Pancreas (tissue), 10 donors: ENCODE measurements at regions not wholly inside any gene's neighbourhood (a gene's known extent, or its start where the extent isn't known, plus 50 kb on each side); places are given as distances from the start of the nearest gene placed in this dataset.

Experiments used
- ATAC-seq, 4 donors: fragments of 200-7000 bp; cut with Tn5 transposase; one replicate each; pipeline versions ENCODE4 v1.8.0 to v1.9.1; 2020; ENCODE audit warnings: mild to moderate bottlenecking in 4 of 4, moderate library complexity in 4 of 4
- DNase-seq, 6 donors: peaks; one replicate each; pipeline ENCODE4 v3.0.0-alpha.2; 2020
- FAIRE-seq: peaks from 2 replicates; lab custom pipeline; 2012; peaks lifted over from hg19 to GRCh38; lab: Jason Lieb, UNC
- H3K27ac ChIP-seq, 4 donors: fragments of 200-600 bp; sonication (generic); 1 replicate in 3 of 4; 2 replicates in 1 of 4; pipeline versions ENCODE4 v1.5.0 to v1.8.0; 2020
- H3K27me3 ChIP-seq, 4 donors: fragments of 200-600 bp; one replicate each; pipeline ENCODE4 v1.8.0; 2021
- H3K36me3 ChIP-seq, 3 donors: fragments of 200-600 bp; sonication (generic) in 1 of 3; one replicate each; pipeline versions ENCODE4 v1.5.0 to v1.8.0; 2020 to 2021
- H3K4me1 ChIP-seq, 3 donors: fragments of 200-600 bp; one replicate each; pipeline ENCODE4 v1.8.0; 2021
- H3K4me3 ChIP-seq, 4 donors: fragments of 200-600 bp; sonication (generic) in 2 of 4; one replicate each; pipeline versions ENCODE4 v1.5.0 to v1.8.0; 2020 to 2021
- H3K9me3 ChIP-seq, 4 donors: fragments of 200-600 bp; one replicate each; pipeline ENCODE4 v1.8.0; 2021
- WGBS, 2 donors: extraction: QIAGEN DNeasy Blood & Tissue Kit; methylation state at CpG; one replicate each; pipeline ENCODE4 v1.1.7; 2013; 5-methylcytosine and 5-hydroxymethylcytosine counted together
- intact Hi-C, 3 donors: fragments of 100-400 bp; cut with DNase I; formaldehyde crosslinking; loops; one replicate each; pipeline versions ENCODE4 v1.11.1 to v1.14.2; 2022
- TF ChIP-seq, protein P1 (sequence below), 4 donors: fragments of 200-600 bp; sonication (generic) in 3 of 4; IDR thresholded peaks; one replicate each; pipeline versions ENCODE4 v1.5.0 to v1.8.0; 2021; ENCODE audit warnings: antibody characterized with exemption in 4 of 4
- donor health status: healthy with polysubstance abuse.
- donor health status: DM: no; HTN: no; CAD: no; lungs with moderate emphysema.
- donor health status: DM: no; HTN: no; CAD: no.
- donor health status: control.
- donor health status: control.
- donor health status: Bipolar disorder and iron deficiency.
- donor health status: DM: yes; HTN: yes; CAD: no.
- donor health status: DM: no; HTN: no; CAD: no.
- donor health status: DM: no; HTN: no; CAD: no.
- donor health status: DM: yes; HTN: yes; CAD: no.

DNA sequence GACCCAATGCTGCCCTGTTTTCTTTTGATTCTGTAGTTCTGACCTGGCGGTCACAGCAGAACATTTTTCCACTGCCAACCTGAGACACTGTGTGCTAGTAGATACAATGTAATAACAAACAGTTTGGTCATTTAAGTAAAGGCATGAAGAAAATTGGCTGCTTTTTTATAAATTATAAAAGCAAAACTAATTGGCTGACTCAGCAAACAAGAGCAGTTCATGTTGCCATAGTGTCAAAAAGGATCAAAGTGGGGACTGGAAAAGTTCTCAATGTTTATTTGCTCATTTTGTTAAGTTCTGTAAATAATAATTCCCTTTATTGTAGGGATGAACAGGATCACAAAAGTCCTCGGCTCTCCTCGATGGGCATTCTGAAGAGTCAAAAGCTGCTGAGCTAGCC is 599.5 kb downstream of the PKHD1 start:
- no peaks in the 10 kb centered on the region for H3K4me1 ChIP-seq
- intact Hi-C loops: no loop called here
- TF ChIP-seq, protein P1, sequence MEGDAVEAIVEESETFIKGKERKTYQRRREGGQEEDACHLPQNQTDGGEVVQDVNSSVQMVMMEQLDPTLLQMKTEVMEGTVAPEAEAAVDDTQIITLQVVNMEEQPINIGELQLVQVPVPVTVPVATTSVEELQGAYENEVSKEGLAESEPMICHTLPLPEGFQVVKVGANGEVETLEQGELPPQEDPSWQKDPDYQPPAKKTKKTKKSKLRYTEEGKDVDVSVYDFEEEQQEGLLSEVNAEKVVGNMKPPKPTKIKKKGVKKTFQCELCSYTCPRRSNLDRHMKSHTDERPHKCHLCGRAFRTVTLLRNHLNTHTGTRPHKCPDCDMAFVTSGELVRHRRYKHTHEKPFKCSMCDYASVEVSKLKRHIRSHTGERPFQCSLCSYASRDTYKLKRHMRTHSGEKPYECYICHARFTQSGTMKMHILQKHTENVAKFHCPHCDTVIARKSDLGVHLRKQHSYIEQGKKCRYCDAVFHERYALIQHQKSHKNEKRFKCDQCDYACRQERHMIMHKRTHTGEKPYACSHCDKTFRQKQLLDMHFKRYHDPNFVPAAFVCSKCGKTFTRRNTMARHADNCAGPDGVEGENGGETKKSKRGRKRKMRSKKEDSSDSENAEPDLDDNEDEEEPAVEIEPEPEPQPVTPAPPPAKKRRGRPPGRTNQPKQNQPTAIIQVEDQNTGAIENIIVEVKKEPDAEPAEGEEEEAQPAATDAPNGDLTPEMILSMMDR (IDR thresholded peaks at IDR 0.05): no peak
- DNase-seq: no peak
- H3K9me3 ChIP-seq: no peaks in the 10 kb centered on the region
- no peak for ATAC-seq
- no peak overlapping the region for H3K4me3 ChIP-seq
- no peaks in the 10 kb centered on the region for H3K36me3 ChIP-seq
- no peak for FAIRE-seq
- no peak overlapping the region for H3K27ac ChIP-seq
- H3K27me3 ChIP-seq: no peaks in the 10 kb centered on the region
- 53 to 63% methylated on average over 3 of the region's 3 CpGs for WGBS, 2 donors

DNA sequence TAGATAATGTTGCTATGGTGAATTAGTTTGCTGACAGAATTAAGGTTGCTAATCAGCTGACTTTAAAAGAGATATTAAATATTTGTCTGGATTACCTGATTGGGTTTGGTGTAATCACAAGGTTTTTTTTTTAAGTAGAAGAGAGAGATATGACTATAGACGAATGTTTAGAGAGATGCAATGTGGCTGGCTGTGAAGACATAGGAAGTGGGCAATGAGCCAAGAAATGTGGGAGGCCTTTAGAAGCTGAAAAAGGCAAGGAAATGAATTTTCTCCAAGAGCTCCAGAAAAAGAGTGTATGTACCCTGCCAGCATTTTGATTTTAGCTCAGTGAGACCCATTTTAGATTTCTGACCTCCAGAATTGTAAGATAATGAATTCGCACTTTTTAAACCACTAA is 598.3 kb downstream of the PKHD1 start:
- Histone ChIP-seq H3K36me3 (no peaks in the 10 kb centered on the region), H3K4me3 (no peak overlapping the region), H3K27ac (no peak overlapping the region), H3K4me1 (no peaks in the 10 kb centered on the region), H3K9me3 (no peaks in the 10 kb centered on the region), H3K27me3 (no peaks in the 10 kb centered on the region)
- TF ChIP-seq, protein P1 (IDR thresholded peaks at IDR 0.05): no peak
- WGBS, 2 donors: 60 to 68% methylated on average over 2 of the region's 2 CpGs
- intact Hi-C loops: no loop called here
- DNase-seq: no peak
- no peak for ATAC-seq
- FAIRE-seq: no peak

DNA sequence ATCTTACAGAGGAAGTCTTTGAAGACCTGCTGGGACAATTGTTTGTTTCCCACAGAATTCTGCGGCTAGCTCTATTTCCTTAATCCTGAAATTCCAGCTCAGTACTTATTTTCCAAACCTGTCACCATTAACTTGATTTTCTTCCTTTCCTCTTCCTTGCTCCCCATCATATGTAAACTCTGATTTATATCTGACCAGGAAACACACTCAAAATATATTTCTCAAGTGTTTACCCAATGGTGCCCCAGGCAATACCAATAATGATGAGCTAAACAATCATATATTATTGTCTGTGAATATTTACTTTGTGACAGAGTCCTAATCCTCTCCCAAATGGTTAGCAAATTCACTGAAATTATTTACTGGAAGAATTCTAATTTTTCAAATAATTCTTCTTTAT is 597.3 kb downstream of the PKHD1 start:
- 33 to 45% methylated on average over 1 of the region's 1 CpG for WGBS, 2 donors
- ATAC-seq (no peak), DNase-seq (no peak), FAIRE-seq (no peak)
- H3K27ac ChIP-seq: no peak overlapping the region
- TF ChIP-seq, protein P1 (IDR thresholded peaks at IDR 0.05): no peak
- H3K36me3 ChIP-seq: no peaks in the 10 kb centered on the region
- peaks cover 0 to 6% (median 0%) of the 10 kb centered on the region in 3 donors for H3K4me1 ChIP-seq
- no peaks in the 10 kb centered on the region for H3K27me3 ChIP-seq
- H3K4me3 ChIP-seq: no peak overlapping the region
- intact Hi-C loops: no loop called here
- H3K9me3 ChIP-seq: no peaks in the 10 kb centered on the region

DNA sequence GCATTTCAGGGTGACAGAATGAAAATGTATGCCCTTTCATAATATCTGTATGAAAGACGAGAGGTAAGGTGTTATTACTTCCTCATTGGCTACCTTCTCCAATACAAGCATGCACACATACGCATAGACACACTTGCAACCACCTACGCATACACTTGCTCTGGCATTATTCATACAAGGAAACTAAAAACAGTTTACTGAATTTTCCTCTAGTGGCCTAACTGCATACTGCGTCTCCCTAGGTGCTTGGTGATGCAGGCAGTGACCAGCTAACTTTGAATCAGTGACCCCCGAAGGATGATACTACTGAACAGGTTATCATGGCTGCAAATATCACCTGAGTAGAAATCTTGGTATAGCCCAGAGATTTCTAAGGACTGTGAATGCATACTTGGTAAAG is 593.1 kb downstream of the PKHD1 start:
- peak overlapping the region in 1 of 4 donors; percentile 22 for H3K27ac ChIP-seq
- 82 to 84% methylated on average over 5 of the region's 5 CpGs for WGBS, 2 donors
- intact Hi-C loops: no loop called here
- H3K4me3 ChIP-seq: no peak overlapping the region
- no peak for DNase-seq
- peak in 3 of 4 donors; percentile 17 to 64 (median 44) for ATAC-seq
- peaks cover 0 to 6% (median 0%) of the 10 kb centered on the region in 3 donors for H3K4me1 ChIP-seq
- no peaks in the 10 kb centered on the region for H3K27me3 ChIP-seq
- H3K9me3 ChIP-seq: no peaks in the 10 kb centered on the region
- TF ChIP-seq, protein P1 (IDR thresholded peaks at IDR 0.05): no peak
- H3K36me3 ChIP-seq: no peaks in the 10 kb centered on the region
- no peak for FAIRE-seq

DNA sequence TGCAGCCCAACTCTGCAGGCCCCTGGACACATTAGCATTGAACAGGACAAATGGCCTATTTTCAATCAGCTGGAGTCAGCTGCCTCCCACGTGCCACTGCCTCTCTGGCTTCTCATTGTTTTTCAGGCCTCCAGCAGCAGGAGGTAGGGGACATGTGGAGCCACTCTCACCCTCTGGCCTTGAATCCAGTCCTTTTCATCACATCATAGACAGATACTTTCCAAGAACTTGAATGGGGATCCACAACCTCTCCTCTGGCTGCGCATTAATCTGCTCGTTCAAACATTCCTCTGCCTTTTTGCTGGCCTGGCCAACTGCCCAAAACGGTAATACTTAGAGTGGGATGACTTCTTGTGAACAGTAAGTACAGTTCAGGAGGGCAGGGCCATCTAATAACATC is 592.3 kb downstream of the PKHD1 start:
- TF ChIP-seq, protein P1 (IDR thresholded peaks at IDR 0.05): no peak
- Histone ChIP-seq H3K36me3 (no peaks in the 10 kb centered on the region), H3K9me3 (no peaks in the 10 kb centered on the region), H3K27me3 (no peaks in the 10 kb centered on the region), H3K4me1 (peaks cover 0 to 6% (median 0%) of the 10 kb centered on the region in 3 donors), H3K4me3 (no peak overlapping the region), H3K27ac (peak overlapping the region in 2 of 4 donors; percentile 42 to 50)
- WGBS, 2 donors: 16 to 23% methylated on average over 4 of the region's 4 CpGs
- intact Hi-C loops: no loop called here
- peak; percentile 46 to 80 (median 60) for ATAC-seq
- DNase-seq: peak in 2 of 6 donors; percentile 16 to 24
- FAIRE-seq: no peak
